NT2/D1 (cell line): ENCODE measurements at regions not wholly inside any gene's neighbourhood (a gene's known extent, or its start where the extent isn't known, plus 50 kb on each side); places are given as distances from the start of the nearest gene placed in this dataset.

Source experiments
- DNase-seq: peaks from one replicate; pipeline ENCODE4 v3.0.0-alpha.2; 2011; ENCODE audit warnings: low read depth, low spot score
- H3K27me3 ChIP-seq: 2 replicates; pipeline ENCODE4 v1.6.0; 2011; ENCODE audit warnings: mild to moderate bottlenecking; ENCODE audit not compliant: insufficient read length, insufficient read depth
- H3K36me3 ChIP-seq: 2 replicates; pipeline ENCODE4 v1.6.1; 2011; ENCODE audit warnings: mild to moderate bottlenecking, low read length, mixed read lengths; ENCODE audit not compliant: insufficient read depth, insufficient read length
- H3K4me1 ChIP-seq: 2 replicates; pipeline ENCODE4 v1.5.1; 2011; ENCODE audit not compliant: insufficient read depth, insufficient read length
- H3K4me3 ChIP-seq: 2 replicates; pipeline ENCODE4 v1.5.1; 2011; ENCODE audit warnings: low read depth; ENCODE audit not compliant: insufficient read length
- H3K9ac ChIP-seq: 2 replicates; pipeline ENCODE4 v1.6.0; 2011; ENCODE audit warnings: low read depth; ENCODE audit not compliant: insufficient read length
- H3K9me3 ChIP-seq: 2 replicates; pipeline ENCODE4 v1.5.1; 2011; ENCODE audit warnings: mild to moderate bottlenecking, low read length; ENCODE audit not compliant: insufficient read depth
- SUZ12 ChIP-seq: IDR thresholded peaks from 2 replicates; pipeline ENCODE4 v1.6.1; 2011; ENCODE audit not compliant: insufficient read length, insufficient read depth; ENCODE audit errors: extremely low read depth
- YY1 ChIP-seq: IDR thresholded peaks from 2 replicates; pipeline ENCODE4 v1.6.1; 2011; ENCODE audit not compliant: insufficient read length, insufficient read depth
- ZNF274 ChIP-seq: IDR thresholded peaks from 2 replicates; pipeline ENCODE4 v1.6.1; 2011; ENCODE audit warnings: mild to moderate bottlenecking, low read depth, low read length

GRCh38 chr1:87958716-87959115, 630.0 kb downstream of the LMO4 start:
- no peak for TF ChIP-seq YY1
- no peak for TF ChIP-seq ZNF274
- TF ChIP-seq SUZ12 = no peak
- no peak overlapping the region for H3K4me3 ChIP-seq

GRCh38 chr1:87959236-87959635, 630.6 kb downstream of the LMO4 start:
- H3K36me3 ChIP-seq = no peaks in the 10 kb centered on the region
- no peak for DNase-seq
- H3K4me1 ChIP-seq = no peaks in the 10 kb centered on the region
- TF ChIP-seq SUZ12 (no peak), ZNF274 (no peak)
- H3K27me3 ChIP-seq = no peaks in the 10 kb centered on the region
- no peak overlapping the region for H3K9ac ChIP-seq
- no peaks in the 10 kb centered on the region for H3K9me3 ChIP-seq
- no peak overlapping the region for H3K4me3 ChIP-seq

More at GRCh38 chr1:87958716-87959115, 630.0 kb downstream of the LMO4 start:
- Histone ChIP-seq H3K27me3 (no peaks in the 10 kb centered on the region), H3K36me3 (no peaks in the 10 kb centered on the region), H3K9ac (no peak overlapping the region), H3K4me1 (no peaks in the 10 kb centered on the region), H3K9me3 (no peaks in the 10 kb centered on the region)
- no peak for DNase-seq

DNA sequence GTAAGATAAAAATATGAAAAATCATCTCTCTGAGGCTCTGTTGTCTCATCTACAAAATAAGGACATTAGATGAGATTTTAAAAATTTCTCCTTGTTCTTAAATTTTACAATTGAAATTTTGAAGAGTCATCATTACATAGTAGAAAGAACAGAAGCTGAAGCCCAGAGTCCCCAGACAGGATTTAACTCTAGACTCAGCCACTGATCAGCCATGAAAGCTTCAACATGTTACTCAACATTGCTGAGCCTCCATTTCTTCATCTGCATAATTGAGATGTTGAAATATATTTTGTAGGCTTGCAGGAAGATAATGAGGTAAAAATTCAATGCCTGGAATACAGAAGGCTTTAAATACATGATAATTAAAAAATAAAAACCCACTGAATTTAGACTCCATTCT, 633.3 kb downstream of the LMO4 start:
- Histone ChIP-seq H3K27me3 (no peaks in the 10 kb centered on the region), H3K9ac (no peak overlapping the region), H3K4me3 (no peak overlapping the region), H3K4me1 (no peaks in the 10 kb centered on the region), H3K36me3 (no peaks in the 10 kb centered on the region), H3K9me3 (no peaks in the 10 kb centered on the region)
- no peak for TF ChIP-seq ZNF274
- TF ChIP-seq YY1 = no peak
- TF ChIP-seq SUZ12 = no peak
- DNase-seq = no peak

DNA sequence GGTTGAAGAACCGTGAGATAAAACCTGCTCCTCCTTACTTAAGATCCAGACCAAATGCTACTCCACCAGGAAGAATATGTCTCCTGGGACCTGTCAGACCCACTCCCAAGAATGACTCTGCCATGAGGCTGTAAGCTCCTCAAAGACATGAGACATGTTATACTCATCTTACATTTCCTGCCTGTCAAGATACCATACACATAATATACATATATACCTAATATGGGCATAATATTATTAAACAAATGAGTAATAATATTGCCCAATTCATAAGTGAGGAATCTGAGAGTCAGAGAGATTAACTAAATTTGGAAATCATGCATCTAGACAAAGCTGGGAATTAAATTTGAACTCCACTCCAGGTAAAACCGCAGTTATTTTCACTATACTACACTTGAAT, 634.9 kb downstream of the LMO4 start:
- TF ChIP-seq ZNF274 (no peak), SUZ12 (no peak), YY1 (no peak)
- H3K9ac ChIP-seq = no peak overlapping the region
- no peak overlapping the region for H3K4me3 ChIP-seq

GRCh38 chr1:87965193-87965592, 636.5 kb downstream of the LMO4 start:
- Histone ChIP-seq H3K4me3 (no peak overlapping the region), H3K27me3 (no peaks in the 10 kb centered on the region), H3K4me1 (no peaks in the 10 kb centered on the region), H3K36me3 (no peaks in the 10 kb centered on the region), H3K9ac (no peak overlapping the region), H3K9me3 (no peaks in the 10 kb centered on the region)
- TF ChIP-seq SUZ12 (no peak), YY1 (no peak), ZNF274 (no peak)
- no peak for DNase-seq

More for the DNA sequence above, 634.9 kb downstream of the LMO4 start:
- Histone ChIP-seq H3K4me1 (no peaks in the 10 kb centered on the region), H3K36me3 (no peaks in the 10 kb centered on the region), H3K9me3 (no peaks in the 10 kb centered on the region), H3K27me3 (no peaks in the 10 kb centered on the region)
- DNase-seq = no peak

- DNase-seq = no peak
- Histone ChIP-seq H3K27me3 (no peaks in the 10 kb centered on the region), H3K9me3 (no peaks in the 10 kb centered on the region), H3K36me3 (no peaks in the 10 kb centered on the region), H3K4me1 (no peaks in the 10 kb centered on the region), H3K4me3 (no peak overlapping the region), H3K9ac (no peak overlapping the region)
- TF ChIP-seq ZNF274 (no peak), YY1 (no peak), SUZ12 (no peak)
Measured at GRCh38 chr1:87968197-87968955, 639.7 kb downstream of the LMO4 start.

- TF ChIP-seq SUZ12 (no peak), ZNF274 (no peak), YY1 (no peak)
Measured at GRCh38 chr1:87969040-87969439, 640.4 kb downstream of the LMO4 start.

More at GRCh38 chr1:87969040-87969439, 640.4 kb downstream of the LMO4 start:
- Histone ChIP-seq H3K36me3 (no peaks in the 10 kb centered on the region), H3K9me3 (no peaks in the 10 kb centered on the region), H3K9ac (no peak overlapping the region), H3K4me1 (no peaks in the 10 kb centered on the region), H3K27me3 (no peaks in the 10 kb centered on the region), H3K4me3 (no peak overlapping the region)
- DNase-seq = no peak
